Spleen (tissue), 11 donors: ENCODE measurements at regions not wholly inside any gene's neighbourhood (a gene's known extent, or its start where the extent isn't known, plus 50 kb on each side); places are given as distances from the start of the nearest gene placed in this dataset.

Experiments used
- DNase-seq: peaks from one replicate; pipeline ENCODE4 v3.0.0-alpha.2; 2020
- H3K27ac ChIP-seq, 8 donors: fragments of 200-600 bp; sonication (generic) in 7 of 8; 1 replicate in 4 of 8; 2 replicates in 4 of 8; pipeline versions ENCODE4 v1.5.0 to v1.8.0; 2016 to 2021; ENCODE audit warnings: inconsistent platforms in 4 of 8, mild to moderate bottlenecking in 4 of 8, moderate library complexity in 1 of 8
- H3K27me3 ChIP-seq, 7 donors: fragments of 200-600 bp; sonication (generic) in 6 of 7; replicated peaks in 1 of 7; 1 replicate in 4 of 7; 2 replicates in 3 of 7; pipeline versions ENCODE4 v1.5.0 to v1.8.0; 2016 to 2021; ENCODE audit warnings: inconsistent platforms in 3 of 7, mild to moderate bottlenecking in 1 of 7
- H3K36me3 ChIP-seq, 6 donors: fragments of 200-600 bp; sonication (generic) in 5 of 6; 1 replicate in 4 of 6; 2 replicates in 2 of 6; pipeline versions ENCODE4 v1.5.0 to v1.8.0; 2016 to 2021; ENCODE audit warnings: inconsistent platforms in 2 of 6
- H3K4me1 ChIP-seq, 6 donors: fragments of 200-600 bp; sonication (generic) in 5 of 6; 1 replicate in 3 of 6; 2 replicates in 3 of 6; pipeline versions ENCODE4 v1.5.0 to v1.8.0; 2016 to 2021; ENCODE audit warnings: inconsistent platforms in 3 of 6
- H3K4me3 ChIP-seq, 8 donors: fragments of 200-600 bp; sonication (generic) in 7 of 8; 1 replicate in 4 of 8; 2 replicates in 4 of 8; pipeline versions ENCODE4 v1.5.0 to v1.8.0; 2016 to 2021; ENCODE audit warnings: inconsistent platforms in 4 of 8, mild to moderate bottlenecking in 4 of 8, moderate library complexity in 2 of 8
- H3K9me3 ChIP-seq, 8 donors: fragments of 200-600 bp; sonication (generic) in 7 of 8; 1 replicate in 4 of 8; 2 replicates in 4 of 8; pipeline versions ENCODE4 v1.5.0 to v1.8.0; 2016 to 2021; ENCODE audit warnings: inconsistent platforms in 4 of 8
- POLR2A ChIP-seq, 3 donors: fragments of 450-650 bp; IDR thresholded peaks; one replicate each; pipeline ENCODE4 v1.5.1; 2017; ENCODE audit warnings: antibody characterized with exemption in 3 of 3, mild to moderate bottlenecking in 1 of 3
- POLR2AphosphoS5 ChIP-seq, 3 donors: sonication (generic); formaldehyde crosslinking; IDR thresholded peaks; one replicate each; pipeline ENCODE4 v1.5.1; 2017; ENCODE audit warnings: antibody characterized with exemption in 3 of 3
- WGBS, 5 donors: extraction: QIAGEN DNeasy Blood & Tissue Kit in 3 of 5; methylation state at CpG; one replicate each; pipeline versions ENCODE4 v1.1.5 to v1.1.7; 2013 to 2018; 5-methylcytosine and 5-hydroxymethylcytosine counted together
- intact Hi-C: fragments of 100-400 bp; cut with DNase I; formaldehyde crosslinking; loops from one replicate; pipeline ENCODE4 v1.15.0; 2023; ENCODE audit warnings: low total_unique reads
- TF ChIP-seq, protein P1 (sequence below), 11 experiments: fragments of 200-600 bp in 7 of 11; fragments of 450-650 bp in 4 of 11; sonication (generic) in 4 of 11; IDR thresholded peaks in 8 of 11; conservative IDR thresholded peaks in 3 of 11; 1 replicate in 7 of 11; 2 replicates in 4 of 11; pipeline versions ENCODE4 v1.4.0 to v1.8.0; 2016 to 2021; ENCODE audit warnings: antibody characterized with exemption in 11 of 11, inconsistent platforms in 4 of 11, mild to moderate bottlenecking in 1 of 11
- donor health status: healthy with polysubstance abuse.
- donor health status: DM: no; HTN: no; CAD: no; lungs with moderate emphysema.
- donor health status: DM: no; HTN: no; CAD: no.
- donor health status: Bipolar disorder and iron deficiency.
- donor health status: healthy.
- donor health status: DM: no; HTN: no; CAD: no.
- donor health status: DM: yes; HTN: yes; CAD: no.

DNA sequence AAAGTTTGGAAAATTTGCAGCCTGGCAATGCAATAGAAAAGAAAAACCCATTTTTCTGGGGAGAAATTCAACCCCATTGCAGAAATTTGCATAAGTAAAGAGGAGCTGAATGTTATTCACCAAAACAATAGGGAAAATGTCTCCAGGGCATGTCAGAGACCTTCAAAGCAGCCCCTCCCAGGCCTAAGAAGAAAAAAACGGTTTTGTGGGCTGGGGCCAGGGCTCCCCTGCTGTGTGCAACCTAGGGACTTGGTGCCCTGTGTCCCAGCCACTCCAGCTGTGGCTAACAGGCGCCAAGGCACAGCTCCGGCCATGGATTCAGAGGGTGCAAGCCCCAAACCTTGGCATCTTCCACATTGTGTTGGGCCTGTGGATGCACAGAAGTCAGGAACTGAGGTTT is 224.5 kb downstream of the TXNL1 start:
- WGBS, 5 donors: 83 to 95% (median 88%) methylated on average over 3 of the region's 3 CpGs

DNA sequence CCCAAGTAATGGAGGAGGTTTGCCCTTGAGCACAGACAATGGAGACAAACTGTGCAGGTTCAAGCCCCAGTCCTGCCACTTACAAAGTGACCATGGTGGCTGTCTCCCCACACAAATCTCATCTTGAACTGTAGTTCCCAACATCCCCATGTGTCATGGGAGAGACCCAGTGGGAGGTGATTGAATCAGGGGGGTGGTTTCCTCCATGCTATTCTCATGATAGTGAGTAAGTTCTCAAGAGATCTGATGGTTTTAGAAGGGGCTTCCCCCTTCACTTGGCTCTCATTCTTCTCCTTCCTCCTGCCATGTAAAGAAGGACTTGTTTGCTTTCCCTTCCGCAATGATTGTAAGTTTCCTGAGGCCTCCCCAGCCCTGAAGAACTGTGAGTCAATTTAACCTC is 225.4 kb downstream of the TXNL1 start:
- intact Hi-C loops: no loop called here
- DNase-seq: no peak
- 77 to 100% (median 92%) methylated on average over 1 of the region's 1 CpG for WGBS, 5 donors
- no peak overlapping the region for H3K4me3 ChIP-seq
- no peaks in the 10 kb centered on the region for H3K27me3 ChIP-seq
- no peak overlapping the region for H3K27ac ChIP-seq
- no peak for TF ChIP-seq POLR2A (IDR thresholded peaks at IDR 0.05)
- no peak for TF ChIP-seq POLR2AphosphoS5 (IDR thresholded peaks at IDR 0.05)
- TF ChIP-seq, protein P1, sequence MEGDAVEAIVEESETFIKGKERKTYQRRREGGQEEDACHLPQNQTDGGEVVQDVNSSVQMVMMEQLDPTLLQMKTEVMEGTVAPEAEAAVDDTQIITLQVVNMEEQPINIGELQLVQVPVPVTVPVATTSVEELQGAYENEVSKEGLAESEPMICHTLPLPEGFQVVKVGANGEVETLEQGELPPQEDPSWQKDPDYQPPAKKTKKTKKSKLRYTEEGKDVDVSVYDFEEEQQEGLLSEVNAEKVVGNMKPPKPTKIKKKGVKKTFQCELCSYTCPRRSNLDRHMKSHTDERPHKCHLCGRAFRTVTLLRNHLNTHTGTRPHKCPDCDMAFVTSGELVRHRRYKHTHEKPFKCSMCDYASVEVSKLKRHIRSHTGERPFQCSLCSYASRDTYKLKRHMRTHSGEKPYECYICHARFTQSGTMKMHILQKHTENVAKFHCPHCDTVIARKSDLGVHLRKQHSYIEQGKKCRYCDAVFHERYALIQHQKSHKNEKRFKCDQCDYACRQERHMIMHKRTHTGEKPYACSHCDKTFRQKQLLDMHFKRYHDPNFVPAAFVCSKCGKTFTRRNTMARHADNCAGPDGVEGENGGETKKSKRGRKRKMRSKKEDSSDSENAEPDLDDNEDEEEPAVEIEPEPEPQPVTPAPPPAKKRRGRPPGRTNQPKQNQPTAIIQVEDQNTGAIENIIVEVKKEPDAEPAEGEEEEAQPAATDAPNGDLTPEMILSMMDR (IDR thresholded peaks at IDR 0.05 in 8 of 11, conservative IDR thresholded peaks at IDR 0.05 in 3 of 11): no peak
- no peaks in the 10 kb centered on the region for H3K36me3 ChIP-seq
- peaks cover 0 to 35% (median 21%) of the 10 kb centered on the region in 8 donors for H3K9me3 ChIP-seq
- no peaks in the 10 kb centered on the region for H3K4me1 ChIP-seq

More for the DNA sequence above, 224.5 kb downstream of the TXNL1 start:
- Histone ChIP-seq H3K27me3 (no peaks in the 10 kb centered on the region), H3K27ac (no peak overlapping the region), H3K36me3 (no peaks in the 10 kb centered on the region), H3K4me1 (no peaks in the 10 kb centered on the region), H3K9me3 (peaks cover 0 to 35% (median 21%) of the 10 kb centered on the region in 8 donors), H3K4me3 (no peak overlapping the region)
- DNase-seq: no peak
- intact Hi-C loops: no loop called here
- TF ChIP-seq POLR2AphosphoS5 (IDR thresholded peaks at IDR 0.05) (no peak), POLR2A (IDR thresholded peaks at IDR 0.05) (no peak)
- TF ChIP-seq, protein P1 (IDR thresholded peaks at IDR 0.05 in 8 of 11, conservative IDR thresholded peaks at IDR 0.05 in 3 of 11): no peak

- intact Hi-C loops: no loop called here
- Histone ChIP-seq H3K9me3 (peaks cover 0 to 19% (median 10%) of the 10 kb centered on the region in 8 donors), H3K27ac (no peak overlapping the region), H3K4me1 (no peaks in the 10 kb centered on the region), H3K4me3 (no peak overlapping the region), H3K36me3 (no peaks in the 10 kb centered on the region), H3K27me3 (no peaks in the 10 kb centered on the region)
- no peak for DNase-seq
- TF ChIP-seq POLR2A (IDR thresholded peaks at IDR 0.05): no peak
- TF ChIP-seq, protein P1 (IDR thresholded peaks at IDR 0.05 in 8 of 11, conservative IDR thresholded peaks at IDR 0.05 in 3 of 11): no peak
- TF ChIP-seq POLR2AphosphoS5 (IDR thresholded peaks at IDR 0.05): no peak
Observed at GRCh38 chr18:56409736-56410135, 228.7 kb downstream of the TXNL1 start.

DNA sequence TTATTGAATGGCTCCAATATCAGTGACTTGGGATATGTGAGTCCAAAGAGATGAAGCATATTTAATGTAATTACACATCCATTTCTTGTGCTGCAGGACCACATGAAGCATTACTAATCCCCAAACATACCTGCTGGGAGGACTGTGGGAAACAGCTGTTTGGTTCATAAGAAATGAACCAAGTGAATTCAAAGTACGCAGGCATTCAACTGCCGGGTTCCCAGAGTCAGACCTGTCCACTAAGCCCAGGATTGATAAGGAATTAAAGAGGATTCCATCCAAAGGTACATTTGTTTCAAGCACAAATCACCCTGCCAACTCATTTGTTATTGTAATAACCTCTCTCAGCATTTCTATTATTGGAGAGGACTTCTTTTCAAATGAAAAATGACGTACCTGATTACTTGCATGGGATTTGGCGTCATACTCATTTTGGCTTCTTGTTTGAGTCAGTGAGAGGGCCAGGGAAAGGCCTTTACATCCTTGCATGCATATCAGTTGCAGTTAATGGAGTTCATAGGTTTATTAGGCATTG is 230.7 kb downstream of the TXNL1 start:
- no peak overlapping the region for H3K4me3 ChIP-seq
- H3K27ac ChIP-seq: no peak overlapping the region
- intact Hi-C loops: no loop called here
- H3K27me3 ChIP-seq: no peaks in the 10 kb centered on the region
- H3K4me1 ChIP-seq: no peaks in the 10 kb centered on the region
- H3K36me3 ChIP-seq: no peaks in the 10 kb centered on the region
- no peak for TF ChIP-seq POLR2A (IDR thresholded peaks at IDR 0.05)
- TF ChIP-seq POLR2AphosphoS5 (IDR thresholded peaks at IDR 0.05): no peak
- TF ChIP-seq, protein P1 (IDR thresholded peaks at IDR 0.05 in 8 of 11, conservative IDR thresholded peaks at IDR 0.05 in 3 of 11): no peak
- no peak for DNase-seq
- H3K9me3 ChIP-seq: peaks cover 0 to 4% (median 0%) of the 10 kb centered on the region in 8 donors
- 91 to 96% (median 91%) methylated on average over 4 of the region's 4 CpGs for WGBS, 5 donors
